Body of pancreas (tissue), 4 donors: ENCODE measurements at regions not wholly inside any gene's neighbourhood (a gene's known extent, or its start where the extent isn't known, plus 50 kb on each side); places are given as distances from the start of the nearest gene placed in this dataset.

Source experiments
- POLR2A ChIP-seq, 3 donors: fragments of 450-650 bp; IDR thresholded peaks; one replicate each; pipeline ENCODE4 v1.6.1; 2016; ENCODE audit warnings: antibody characterized with exemption in 3 of 3, mild to moderate bottlenecking in 2 of 3
- TF ChIP-seq, protein P1 (sequence below), 7 experiments: fragments of 450-650 bp in 4 of 7; fragments of 200-600 bp in 3 of 7; sonication (generic) in 3 of 7; IDR thresholded peaks; one replicate each; pipeline ENCODE4 v1.5.1; 2016 to 2019; ENCODE audit warnings: antibody characterized with exemption in 7 of 7

DNA sequence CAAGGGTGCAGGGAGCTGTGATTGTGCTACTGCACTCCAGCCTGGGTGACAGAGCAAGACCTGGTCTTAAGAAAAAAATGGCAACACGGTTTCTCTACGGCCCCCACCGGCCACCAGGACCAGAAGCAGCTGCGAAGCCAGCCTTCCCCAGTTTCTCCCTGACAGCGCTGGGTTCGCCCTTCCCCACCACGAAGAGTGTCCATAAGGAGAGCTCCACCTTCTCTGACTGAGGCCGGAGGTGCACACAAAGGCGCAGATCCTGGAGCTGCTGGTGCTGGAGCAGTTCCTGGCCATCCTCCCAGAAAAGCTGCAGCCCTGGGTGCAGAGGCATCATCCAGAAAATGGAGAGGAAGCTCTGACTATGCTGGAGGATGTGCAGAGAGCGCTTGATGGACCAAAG lies 52.2 kb upstream of the ZNF599 start:
- TF ChIP-seq POLR2A (IDR thresholded peaks at IDR 0.05), result no peak
- TF ChIP-seq, protein P1, sequence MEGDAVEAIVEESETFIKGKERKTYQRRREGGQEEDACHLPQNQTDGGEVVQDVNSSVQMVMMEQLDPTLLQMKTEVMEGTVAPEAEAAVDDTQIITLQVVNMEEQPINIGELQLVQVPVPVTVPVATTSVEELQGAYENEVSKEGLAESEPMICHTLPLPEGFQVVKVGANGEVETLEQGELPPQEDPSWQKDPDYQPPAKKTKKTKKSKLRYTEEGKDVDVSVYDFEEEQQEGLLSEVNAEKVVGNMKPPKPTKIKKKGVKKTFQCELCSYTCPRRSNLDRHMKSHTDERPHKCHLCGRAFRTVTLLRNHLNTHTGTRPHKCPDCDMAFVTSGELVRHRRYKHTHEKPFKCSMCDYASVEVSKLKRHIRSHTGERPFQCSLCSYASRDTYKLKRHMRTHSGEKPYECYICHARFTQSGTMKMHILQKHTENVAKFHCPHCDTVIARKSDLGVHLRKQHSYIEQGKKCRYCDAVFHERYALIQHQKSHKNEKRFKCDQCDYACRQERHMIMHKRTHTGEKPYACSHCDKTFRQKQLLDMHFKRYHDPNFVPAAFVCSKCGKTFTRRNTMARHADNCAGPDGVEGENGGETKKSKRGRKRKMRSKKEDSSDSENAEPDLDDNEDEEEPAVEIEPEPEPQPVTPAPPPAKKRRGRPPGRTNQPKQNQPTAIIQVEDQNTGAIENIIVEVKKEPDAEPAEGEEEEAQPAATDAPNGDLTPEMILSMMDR (IDR thresholded peaks at IDR 0.05), result no peak
